ENCODE measurements at regions not wholly inside any gene's neighbourhood (a gene's known extent, or its start where the extent isn't known, plus 50 kb on each side); places are given as distances from the start of the nearest gene placed in this dataset.

GRCh38 chr2:167856190-167856589 lies 391.2 kb downstream of the STK39 start (continued):
- no peak for TF ChIP-seq MAX (IDR thresholded peaks at IDR 0.05; ENCODE audit: low read depth)
- TF ChIP-seq RAD21 (IDR thresholded peaks at IDR 0.05; ENCODE audit: low read length), result no peak
- no peak for TF ChIP-seq SIN3A (IDR thresholded peaks at IDR 0.05; ENCODE audit: borderline replicate concordance, low read depth, low read length)
- no peak for TF ChIP-seq FOSL2 (IDR thresholded peaks at IDR 0.05; ENCODE audit: borderline replicate concordance, low read depth)
- TF ChIP-seq FOXJ3 (CRISPR knock-in tag; IDR thresholded peaks at IDR 0.05), result no peak
- no peak for TF ChIP-seq JUND (IDR thresholded peaks at IDR 0.05)
- no peak for TF ChIP-seq PBX3 (IDR thresholded peaks at IDR 0.05)

GRCh38 chr2:167855211-167855610 lies 392.2 kb downstream of the STK39 start:
- Histone ChIP-seq H3K79me2 (ENCODE audit: insufficient read depth) (no peaks in the 10 kb centered on the region), H3K27ac (ENCODE audit: low read depth in 2 of 2, low read length in 1 of 2) (no peak overlapping the region), H3K9me3 (no peaks in the 10 kb centered on the region), H3K27me3 (ENCODE audit: insufficient read depth) (no peaks in the 10 kb centered on the region), H3K4me1 (ENCODE audit: control insufficient read depth in 1 of 2, insufficient read depth in 2 of 2, low read depth in 1 of 2, low read length in 1 of 2) (no peaks in the 10 kb centered on the region), H3K9me2 (no peaks in the 10 kb centered on the region), H3K4me3 (ENCODE audit: low read depth in 2 of 2, low read length in 1 of 2) (no peak overlapping the region), H3K36me3 (replicated peaks in 1 of 2; ENCODE audit: control insufficient read depth in 1 of 2, insufficient read depth in 2 of 2, low read length in 1 of 2) (no peaks in the 10 kb centered on the region), H3K4me2 (no peak overlapping the region), H2AFZ (ENCODE audit: low read depth) (no peak overlapping the region), H4K20me1 (ENCODE audit: insufficient read depth) (no peaks in the 10 kb centered on the region), H3F3A (replicated peaks; ENCODE audit: insufficient read depth) (no peaks in the 10 kb centered on the region), H3K9ac (no peak overlapping the region)
- TF ChIP-seq CTCF (IDR thresholded peaks at IDR 0.05) (no peak), TCF12 (IDR thresholded peaks at IDR 0.05) (no peak), NFIC (IDR thresholded peaks at IDR 0.05; ENCODE audit: borderline replicate concordance) (no peak), EZH2phosphoT487 (IDR thresholded peaks at IDR 0.05; ENCODE audit: borderline replicate concordance, low read depth) (no peak), ZBTB33 (IDR thresholded peaks at IDR 0.05; ENCODE audit: borderline replicate concordance, low read depth) (no peak), SMC3 (IDR thresholded peaks at IDR 0.05; ENCODE audit: low read depth, low read length) (no peak), YY1 (IDR thresholded peaks at IDR 0.05; ENCODE audit: low read depth) (no peak), GATA2 (CRISPR knock-in tag; IDR thresholded peaks at IDR 0.05) (no peak), RCOR1 (IDR thresholded peaks at IDR 0.05; ENCODE audit: low read length) (no peak)
- ChIA-PET POLR2A (no interaction called here), CTCF (interaction anchor here (1.2 kb wide), 1 partner anchor 9 kb away, joined by 3 read pairs; no protein-coding TSS in a partner anchor)
- 42% methylated on average over 2 of the region's 2 CpGs for WGBS (ENCODE audit: low lambda C conversion rate)
- no peak for DNase-seq

Measured in SK-N-SH (cell line).